ENCODE measurements at regions not wholly inside any gene's neighbourhood (a gene's known extent, or its start where the extent isn't known, plus 50 kb on each side); places are given as distances from the start of the nearest gene placed in this dataset.

- no peaks in the 10 kb centered on the region for H3K27me3 ChIP-seq (ENCODE audit: control insufficient read depth, insufficient read depth, low read length)
- H3K9me3 ChIP-seq (ENCODE audit: control insufficient read depth in 2 of 3, insufficient read depth in 1 of 3, low read length in 3 of 3), result no peaks in the 10 kb centered on the region
- no peak overlapping the region for H3K27ac ChIP-seq (ENCODE audit: low read depth in 2 of 2, low read length in 2 of 2)
- TF ChIP-seq CTCF (IDR thresholded peaks at IDR 0.05; ENCODE audit: borderline replicate concordance, extremely low read depth, insufficient read depth), result no peak
- H3K4me1 ChIP-seq (ENCODE audit: control insufficient read depth in 2 of 3, insufficient read depth in 2 of 3, low read depth in 1 of 3, low read length in 3 of 3), result no peaks in the 10 kb centered on the region
- no peaks in the 10 kb centered on the region for H3K36me3 ChIP-seq (ENCODE audit: control insufficient read depth in 2 of 3, insufficient read depth in 3 of 3, low read length in 3 of 3)
- FAIRE-seq (no peak), DNase-seq (no peak)
- H3K4me3 ChIP-seq (ENCODE audit: low read length in 3 of 3), result no peak overlapping the region
- intact Hi-C loops (cut with DNase I), result no loop called here
- H3K9ac ChIP-seq (ENCODE audit: low read length in 3 of 3), result no peak overlapping the region
Measured at GRCh38 chr3:76171647-76172046, 386.3 kb upstream of the ZNF717 start.

GRCh38 chr3:76177610-76178009 is 392.3 kb upstream of the ZNF717 start:
- no peaks in the 10 kb centered on the region for H3K27me3 ChIP-seq (ENCODE audit: control insufficient read depth, insufficient read depth, low read length)
- no peak for FAIRE-seq
- H3K9me3 ChIP-seq (ENCODE audit: control insufficient read depth in 2 of 3, insufficient read depth in 1 of 3, low read length in 3 of 3), result no peaks in the 10 kb centered on the region
- no peak overlapping the region for H3K4me3 ChIP-seq (ENCODE audit: low read length in 3 of 3)
- TF ChIP-seq CTCF (IDR thresholded peaks at IDR 0.05; ENCODE audit: borderline replicate concordance, extremely low read depth, insufficient read depth), result no peak
- no peaks in the 10 kb centered on the region for H3K4me1 ChIP-seq (ENCODE audit: control insufficient read depth in 2 of 3, insufficient read depth in 2 of 3, low read depth in 1 of 3, low read length in 3 of 3)
- intact Hi-C loops (cut with DNase I), result no loop called here
- no peak overlapping the region for H3K9ac ChIP-seq (ENCODE audit: low read length in 3 of 3)
- no peak overlapping the region for H3K27ac ChIP-seq (ENCODE audit: low read depth in 2 of 2, low read length in 2 of 2)
- no peaks in the 10 kb centered on the region for H3K36me3 ChIP-seq (ENCODE audit: control insufficient read depth in 2 of 3, insufficient read depth in 3 of 3, low read length in 3 of 3)
- DNase-seq, result no peak

GRCh38 chr3:76178412-76178811 is 393.1 kb upstream of the ZNF717 start:
- intact Hi-C loops (cut with DNase I), result no loop called here
- Histone ChIP-seq H3K27ac (ENCODE audit: low read depth in 2 of 2, low read length in 2 of 2) (no peak overlapping the region), H3K9ac (ENCODE audit: low read length in 3 of 3) (no peak overlapping the region), H3K36me3 (ENCODE audit: control insufficient read depth in 2 of 3, insufficient read depth in 3 of 3, low read length in 3 of 3) (no peaks in the 10 kb centered on the region), H3K9me3 (ENCODE audit: control insufficient read depth in 2 of 3, insufficient read depth in 1 of 3, low read length in 3 of 3) (no peaks in the 10 kb centered on the region), H3K4me1 (ENCODE audit: control insufficient read depth in 2 of 3, insufficient read depth in 2 of 3, low read depth in 1 of 3, low read length in 3 of 3) (no peaks in the 10 kb centered on the region), H3K4me3 (ENCODE audit: low read length in 3 of 3) (no peak overlapping the region), H3K27me3 (ENCODE audit: control insufficient read depth, insufficient read depth, low read length) (no peaks in the 10 kb centered on the region)
- FAIRE-seq (no peak), DNase-seq (no peak)
- TF ChIP-seq CTCF (IDR thresholded peaks at IDR 0.05; ENCODE audit: borderline replicate concordance, extremely low read depth, insufficient read depth), result no peak

GRCh38 chr3:76181213-76181612 is 395.9 kb upstream of the ZNF717 start:
- Histone ChIP-seq H3K27me3 (ENCODE audit: control insufficient read depth, insufficient read depth, low read length) (no peaks in the 10 kb centered on the region), H3K27ac (ENCODE audit: low read depth in 2 of 2, low read length in 2 of 2) (no peak overlapping the region), H3K36me3 (ENCODE audit: control insufficient read depth in 2 of 3, insufficient read depth in 3 of 3, low read length in 3 of 3) (no peaks in the 10 kb centered on the region), H3K4me1 (ENCODE audit: control insufficient read depth in 2 of 3, insufficient read depth in 2 of 3, low read depth in 1 of 3, low read length in 3 of 3) (no peaks in the 10 kb centered on the region), H3K9me3 (ENCODE audit: control insufficient read depth in 2 of 3, insufficient read depth in 1 of 3, low read length in 3 of 3) (no peaks in the 10 kb centered on the region), H3K9ac (ENCODE audit: low read length in 3 of 3) (no peak overlapping the region), H3K4me3 (ENCODE audit: low read length in 3 of 3) (no peak overlapping the region)
- FAIRE-seq (no peak), DNase-seq (no peak)
- no peak for TF ChIP-seq CTCF (IDR thresholded peaks at IDR 0.05; ENCODE audit: borderline replicate concordance, extremely low read depth, insufficient read depth)
- intact Hi-C loops (cut with DNase I), result no loop called here
